Stimulated activated CD8-positive, alpha-beta memory T cell treated with anti-CD3 and anti-CD28 coated beads, Interleukin-4, amount 100 ng/mL, for 48 hours (primary cell): ENCODE measurements at regions not wholly inside any gene's neighbourhood (a gene's known extent, or its start where the extent isn't known, plus 50 kb on each side); places are given as distances from the start of the nearest gene placed in this dataset.

Experiments
- DNase-seq: peaks from one replicate; pipeline ENCODE4 v3.0.0-alpha.2; 2020

- DNase-seq: no peak
Observed at GRCh38 chr21:40990366-40990765, 143.4 kb upstream of the DSCAM start.

- DNase-seq: no peak
Observed at GRCh38 chr21:40997831-40998230, 150.9 kb upstream of the DSCAM start.

GRCh38 chr21:41000838-41001237 is 153.9 kb upstream of the DSCAM start:
- DNase-seq: no peak

- no peak for DNase-seq
Observed at GRCh38 chr21:41006636-41007035, 159.7 kb upstream of the DSCAM start.

GRCh38 chr21:41008351-41008750 is 159.6 kb upstream of the BACE2 start:
- no peak for DNase-seq

GRCh38 chr21:41008974-41009373 is 159.0 kb upstream of the BACE2 start:
- no peak for DNase-seq

- DNase-seq: no peak
Observed at GRCh38 chr21:41009398-41010100, 158.4 kb upstream of the BACE2 start.

GRCh38 chr21:41010101-41010435 is 157.9 kb upstream of the BACE2 start:
- DNase-seq: no peak

GRCh38 chr21:41011098-41011731 is 156.7 kb upstream of the BACE2 start:
- DNase-seq: no peak

GRCh38 chr21:41011951-41012366 is 156.0 kb upstream of the BACE2 start:
- no peak for DNase-seq

- no peak for DNase-seq
Observed at GRCh38 chr21:41012425-41012824, 155.5 kb upstream of the BACE2 start.

- no peak for DNase-seq
Observed at GRCh38 chr21:41016472-41016871, 151.5 kb upstream of the BACE2 start.

- no peak for DNase-seq
Observed at GRCh38 chr21:41018431-41018830, 149.5 kb upstream of the BACE2 start.

- no peak for DNase-seq
Observed at GRCh38 chr21:41023936-41024335, 144.0 kb upstream of the BACE2 start.

GRCh38 chr21:41024341-41024740 is 143.6 kb upstream of the BACE2 start:
- no peak for DNase-seq

GRCh38 chr21:41024746-41025254 is 143.2 kb upstream of the BACE2 start:
- DNase-seq: no peak

GRCh38 chr21:41029571-41029970 is 138.4 kb upstream of the BACE2 start:
- no peak for DNase-seq

GRCh38 chr21:41031701-41032220 is 136.2 kb upstream of the BACE2 start:
- no peak for DNase-seq

GRCh38 chr21:41032541-41032940 is 135.4 kb upstream of the BACE2 start:
- no peak for DNase-seq

GRCh38 chr21:41037212-41037611 is 130.7 kb upstream of the BACE2 start:
- no peak for DNase-seq

- DNase-seq: no peak
Observed at GRCh38 chr21:41037936-41038335, 130.0 kb upstream of the BACE2 start.

GRCh38 chr21:41043014-41043413 is 124.9 kb upstream of the BACE2 start:
- DNase-seq: no peak

- no peak for DNase-seq
Observed at GRCh38 chr21:41045534-41046268, 122.3 kb upstream of the BACE2 start.

- no peak for DNase-seq
Observed at GRCh38 chr21:41048145-41048544, 119.8 kb upstream of the BACE2 start.
